Mucosa of descending colon (tissue), 3 donors: ENCODE measurements at regions not wholly inside any gene's neighbourhood (a gene's known extent, or its start where the extent isn't known, plus 50 kb on each side); places are given as distances from the start of the nearest gene placed in this dataset.

Experiments used
- ATAC-seq: fragments of 200-7000 bp; cut with Tn5 transposase; one replicate; pipeline ENCODE4 v1.9.1; 2020; ENCODE audit warnings: mild to moderate bottlenecking, moderate library complexity
- DNase-seq, 3 donors: peaks; one replicate each; pipeline ENCODE4 v3.0.0-alpha.2; 2020
- H3K36me3 ChIP-seq: fragments of 200-600 bp; one replicate; pipeline ENCODE4 v1.8.0; 2021; ENCODE audit warnings: low read depth, mild to moderate bottlenecking
- H3K4me1 ChIP-seq: fragments of 200-600 bp; one replicate; pipeline ENCODE4 v1.8.0; 2021; ENCODE audit warnings: low read depth, mild to moderate bottlenecking
- H3K4me3 ChIP-seq: fragments of 200-600 bp; one replicate; pipeline ENCODE4 v1.8.0; 2021; ENCODE audit warnings: mild to moderate bottlenecking
- H3K9me3 ChIP-seq: fragments of 200-600 bp; one replicate; pipeline ENCODE4 v1.8.0; 2021; ENCODE audit warnings: mild to moderate bottlenecking
- CTCF ChIP-seq: fragments of 200-600 bp; IDR thresholded peaks from one replicate; pipeline ENCODE4 v1.8.0; 2022; ENCODE audit warnings: antibody characterized with exemption, mild to moderate bottlenecking
- intact Hi-C, 2 donors: fragments of 100-400 bp; cut with DNase I in 1 of 2; cut with micrococcal nuclease in 1 of 2; formaldehyde crosslinking; loops; one replicate each; pipeline versions ENCODE4 v1.11.0 to v1.11.1; 2022; cut with DNase I, micrococcal nuclease
- donor health status: DM: no; HTN: no; CAD: no; lungs with moderate emphysema.
- donor health status: DM: no; HTN: no; CAD: no.
- donor health status: DM: no; HTN: yes; CAD: no.

- Histone ChIP-seq H3K9me3 (no peaks in the 10 kb centered on the region), H3K36me3 (no peaks in the 10 kb centered on the region), H3K4me1 (no peaks in the 10 kb centered on the region), H3K4me3 (no peak overlapping the region)
- intact Hi-C loops: no loop called here
- DNase-seq (no peak), ATAC-seq (no peak)
- TF ChIP-seq CTCF: no peak
These were observed 50.2 kb upstream of the PIK3CG start for GRCh38 chr7:106814887-106815286.
